HepG2 (cell line): ENCODE measurements at regions not wholly inside any gene's neighbourhood (a gene's known extent, or its start where the extent isn't known, plus 50 kb on each side); places are given as distances from the start of the nearest gene placed in this dataset.

Experiments
- ATAC-seq: fragments of 200-7000 bp; cut with Tn5 transposase; 3 replicates; pipeline ENCODE4 v1.9.1; 2020; ENCODE audit warnings: mild to moderate bottlenecking, moderate library complexity
- BruUV-seq: library from RNA; stranded (reverse); fragments of 400-500 nt; replicated peaks from 2 replicates; lab custom pipeline; 2021; lab: Mats Ljungman, UMichigan
- CTCF ChIA-PET: fragments of 300-600 bp; formaldehyde crosslinking; extraction: SDS; loops from one replicate; lab custom pipeline; 2021; ENCODE audit warnings: low total read pairs, inconsistent platforms, low intra/inter-chr PET ratio; lab: Yijun Ruan, JAX
- POLR2A ChIA-PET: fragments of 350-600 bp; sonication (Branson Sonifier 250); formaldehyde crosslinking; loops from one replicate; lab custom pipeline; 2020; ENCODE audit warnings: antibody characterized with exemption, inconsistent platforms; lab: Yijun Ruan, JAX
- DNase-seq: peaks from one replicate; pipeline ENCODE4 v3.0.0-alpha.2; 2015; ENCODE audit warnings: low spot score
- FAIRE-seq: peaks from 3 replicates; lab custom pipeline; 2011; peaks lifted over from hg19 to GRCh38; lab: Jason Lieb, UNC
- H2AFZ ChIP-seq: one replicate; pipeline ENCODE4 v1.6.1; 2011; ENCODE audit warnings: low read length, inconsistent platforms
- H3K27ac ChIP-seq: fragments of 300-600 bp; 3 replicates; pipeline ENCODE4 v1.8.0; 2011; ENCODE audit warnings: mixed run types, mild to moderate bottlenecking, mixed read lengths, low read length, inconsistent platforms; ENCODE audit not compliant: insufficient read depth; ENCODE audit errors: extremely low read length
- H3K27me3 ChIP-seq, 2 experiments: fragments of 200-600 bp in 1 of 2; 2 replicates in 1 of 2; 3 replicates in 1 of 2; pipeline versions ENCODE4 v1.6.0 to v1.8.0; 2011; ENCODE audit warnings: low read length in 2 of 2, mild to moderate bottlenecking in 2 of 2, moderate library complexity in 2 of 2, inconsistent platforms in 1 of 2; ENCODE audit not compliant: insufficient read depth in 2 of 2, control insufficient read depth in 1 of 2
- H3K36me3 ChIP-seq, 2 experiments: fragments of 200-600 bp in 1 of 2; replicated peaks in 1 of 2; 2 replicates in 1 of 2; 3 replicates in 1 of 2; pipeline versions ENCODE4 v1.5.1 to v1.8.0; 2011; ENCODE audit warnings: low read length in 2 of 2, inconsistent platforms in 1 of 2; ENCODE audit not compliant: insufficient read depth in 2 of 2, control insufficient read depth in 1 of 2
- H3K4me1 ChIP-seq: 2 replicates; pipeline ENCODE4 v1.5.1; 2012; ENCODE audit warnings: low read length, inconsistent platforms; ENCODE audit not compliant: insufficient read depth
- H3K4me2 ChIP-seq: 2 replicates; pipeline ENCODE4 v1.6.0; 2011; ENCODE audit warnings: low read depth, low read length, inconsistent platforms
- H3K4me3 ChIP-seq, 3 experiments: fragments of 200-600 bp in 1 of 3; sonication (generic), shearing (Covaris generic) in 1 of 3; replicated peaks in 1 of 3; 2 replicates each; pipeline ENCODE4 v1.5.1; 2011 to 2016; ENCODE audit warnings: low read length in 3 of 3, inconsistent platforms in 2 of 3, low read depth in 2 of 3, mild to moderate bottlenecking in 2 of 3, control low read depth in 1 of 3, mixed read lengths in 1 of 3; ENCODE audit not compliant: insufficient read depth in 1 of 3
- H3K79me2 ChIP-seq: one replicate; pipeline ENCODE4 v1.6.1; 2011; ENCODE audit warnings: low read length, inconsistent platforms; ENCODE audit not compliant: insufficient read depth
- H3K9ac ChIP-seq: 2 replicates; pipeline ENCODE4 v1.6.0; 2011; ENCODE audit warnings: mild to moderate bottlenecking, low read depth, low read length, inconsistent platforms; ENCODE audit not compliant: insufficient read depth
- H3K9me3 ChIP-seq: 2 replicates; pipeline ENCODE4 v1.5.1; 2012; ENCODE audit warnings: mild to moderate bottlenecking, low read length
- H4K20me1 ChIP-seq: 2 replicates; pipeline ENCODE4 v1.6.0; 2011; ENCODE audit warnings: inconsistent platforms, mild to moderate bottlenecking, low read length, moderate library complexity; ENCODE audit not compliant: insufficient read depth
- ARNT ChIP-seq: fragments of 450-650 bp; IDR thresholded peaks from 2 replicates; pipeline ENCODE4 v1.6.1; 2017
- CHD4 ChIP-seq: fragments of 200-600 bp; sonication (generic); IDR thresholded peaks from 2 replicates; pipeline ENCODE4 v1.7.0; 2017; ENCODE audit warnings: mild to moderate bottlenecking, low read length, borderline replicate concordance
- DR1 ChIP-seq: sonication (generic); formaldehyde crosslinking; IDR thresholded peaks from 2 replicates; pipeline ENCODE4 v1.8.0; 2021; ENCODE audit warnings: mild to moderate bottlenecking, missing genetic modification reagents, inconsistent platforms
- DRAP1 ChIP-seq: IDR thresholded peaks from 2 replicates; pipeline ENCODE4 v1.6.1; 2016; ENCODE audit warnings: missing genetic modification reagents, missing compliant biosample characterization
- GLI4 ChIP-seq: sonication (generic); formaldehyde crosslinking; IDR thresholded peaks from 2 replicates; pipeline ENCODE4 v1.5.1; 2020; ENCODE audit warnings: missing genetic modification reagents, mild to moderate bottlenecking, moderate library complexity, borderline replicate concordance
- GTF2F1 ChIP-seq: fragments of 150-350 bp; IDR thresholded peaks from 2 replicates; pipeline ENCODE4 v1.6.1; 2014; ENCODE audit warnings: low read length
- MXI1 ChIP-seq: IDR thresholded peaks from 3 replicates; pipeline ENCODE4 v1.6.1; 2012; ENCODE audit warnings: low read depth, low read length, inconsistent platforms, borderline replicate concordance
- SALL2 ChIP-seq: sonication (generic); formaldehyde crosslinking; IDR thresholded peaks from 2 replicates; pipeline ENCODE4 v1.8.1; 2023; ENCODE audit warnings: mild to moderate bottlenecking, missing genetic modification reagents, inconsistent platforms
- TEF ChIP-seq: sonication (generic); formaldehyde crosslinking; IDR thresholded peaks from 2 replicates; pipeline ENCODE4 v1.5.0; 2020; ENCODE audit warnings: missing genetic modification reagents
- TERF1 ChIP-seq: sonication (generic); formaldehyde crosslinking; IDR thresholded peaks from 2 replicates; pipeline ENCODE4 v1.8.0; 2022; ENCODE audit warnings: mild to moderate bottlenecking, missing genetic modification reagents, moderate library complexity
- TP53 ChIP-seq: sonication (generic); formaldehyde crosslinking; conservative IDR thresholded peaks from 2 replicates; pipeline ENCODE4 v1.4.0; 2020; ENCODE audit warnings: missing genetic modification reagents
- ZFP36L1 ChIP-seq: sonication (generic); formaldehyde crosslinking; IDR thresholded peaks from 2 replicates; pipeline ENCODE4 v1.8.0; 2022; ENCODE audit warnings: mild to moderate bottlenecking, missing genetic modification reagents, moderate library complexity
- ZNF329 ChIP-seq: sonication (generic); formaldehyde crosslinking; IDR thresholded peaks from 2 replicates; pipeline ENCODE4 v1.9.0; 2021; ENCODE audit warnings: low read depth, mild to moderate bottlenecking, missing genetic modification reagents
- ZNF331 ChIP-seq: sonication (generic); formaldehyde crosslinking; IDR thresholded peaks from 2 replicates; pipeline ENCODE4 v1.4.0; 2020; ENCODE audit warnings: missing genetic modification reagents
- ZNF891 ChIP-seq: sonication (generic); formaldehyde crosslinking; IDR thresholded peaks from 2 replicates; pipeline ENCODE4 v1.5.0; 2020; ENCODE audit warnings: mild to moderate bottlenecking, missing genetic modification reagents
- WGBS: methylation state at CpG from one replicate; pipeline ENCODE4 v1.1.6; 2017; ENCODE audit warnings: low lambda C conversion rate; 5-methylcytosine and 5-hydroxymethylcytosine counted together
- in situ Hi-C: cut with HindIII; loops from 2 replicates; pipeline ENCODE4 v1.10.0; 2017; ENCODE audit warnings: low pct_unique_long_range_greater_than_20kb; ENCODE audit not compliant: extremely low pct_ligation_motif_present
- intact Hi-C: fragments of 100-400 bp; cut with micrococcal nuclease; formaldehyde crosslinking; loops from one replicate; pipeline ENCODE4 v1.10.0; 2022; ENCODE audit not compliant: unreplicated experiment

- Histone ChIP-seq H2AFZ (no peak overlapping the region), H4K20me1 (no peaks in the 10 kb centered on the region), H3K27me3 (peaks cover 2 to 11% of the 10 kb centered on the region in 2 experiments), H3K27ac (no peak overlapping the region), H3K9ac (no peak overlapping the region), H3K79me2 (no peaks in the 10 kb centered on the region), H3K4me1 (no peaks in the 10 kb centered on the region), H3K4me2 (no peak overlapping the region), H3K36me3 (no peaks in the 10 kb centered on the region), H3K9me3 (no peaks in the 10 kb centered on the region), H3K4me3 (no peak overlapping the region)
- ATAC-seq (no peak), DNase-seq (no peak), FAIRE-seq (no peak)
- no TSS peak for BruUV-seq
- no peak for TF ChIP-seq DRAP1 (CRISPR knock-in tag)
- TF ChIP-seq GLI4 (CRISPR knock-in tag), result no peak
- TF ChIP-seq SALL2 (CRISPR knock-in tag), result no peak
- no peak for TF ChIP-seq TEF (CRISPR knock-in tag)
- TF ChIP-seq TP53 (CRISPR knock-in tag), result no peak
- TF ChIP-seq TERF1 (CRISPR knock-in tag), result no peak
- TF ChIP-seq MXI1, result no peak
- TF ChIP-seq CHD4, result no peak
- no peak for TF ChIP-seq ZNF331 (CRISPR knock-in tag)
- no peak for TF ChIP-seq ZFP36L1
- no peak for TF ChIP-seq GTF2F1
- TF ChIP-seq ZNF329 (CRISPR knock-in tag), result no peak
- TF ChIP-seq ARNT, result no peak
- no peak for TF ChIP-seq ZNF891
- no peak for TF ChIP-seq DR1
- POLR2A ChIA-PET, result no interaction called here
- intact Hi-C loops (no loop called here), in situ Hi-C loops (no loop called here)
- CTCF ChIA-PET, result no interaction called here
- WGBS, result 38% methylated on average over 7 of the region's 7 CpGs
Measured at GRCh38 chr13:95480131-95480545, 72.4 kb upstream of the CLDN10 start.
